HCT116 (cell line): ENCODE measurements at regions not wholly inside any gene's neighbourhood (a gene's known extent, or its start where the extent isn't known, plus 50 kb on each side); places are given as distances from the start of the nearest gene placed in this dataset.

Experiments
- ATAC-seq: fragments of 200-7000 bp; cut with Tn5 transposase; 2 replicates; pipeline ENCODE4 v1.9.1; 2020; ENCODE audit warnings: mild to moderate bottlenecking, moderate library complexity
- BruUV-seq: library from RNA; stranded (reverse); fragments of 400-500 nt; replicated peaks from 2 replicates; lab custom pipeline; 2021; lab: Mats Ljungman, UMichigan
- CTCF ChIA-PET: fragments of 300-600 bp; sonication (Branson Sonifier 250); formaldehyde crosslinking; loops from one replicate; lab custom pipeline; 2021; ENCODE audit warnings: antibody characterized with exemption; lab: Charles Lee
- POLR2A ChIA-PET: fragments of 300-600, 350-600 bp; sonication (Branson Sonifier 250); formaldehyde crosslinking; loops from one replicate; lab custom pipeline; 2021; ENCODE audit warnings: antibody characterized with exemption; lab: Charles Lee
- RAD21 ChIA-PET, 2 experiments: fragments of 300-600 bp; sonication (Branson Sonifier 250); formaldehyde crosslinking; loops; one replicate each; lab custom pipeline; 2023; ENCODE audit warnings: low total read pairs in 2 of 2; ENCODE audit not compliant: uncharacterized antibody in 2 of 2, unreplicated experiment in 2 of 2, low non-redundant PET in 1 of 2; lab: Charles Lee
- DNase-seq: peaks from one replicate; pipeline ENCODE4 v3.0.0-alpha.2; 2010; ENCODE audit warnings: low read depth, low spot score
- H2AFZ ChIP-seq: fragments of 200-600 bp; shearing (Covaris generic), sonication (generic); 2 replicates; pipeline ENCODE4 v1.6.1; 2017; ENCODE audit warnings: low read depth, mixed run types, mixed read lengths, antibody characterized with exemption, low read length; ENCODE audit not compliant: poor library complexity, severe bottlenecking
- H3K27ac ChIP-seq: 2 replicates; pipeline ENCODE4 v1.5.1; 2012; ENCODE audit warnings: low read depth, low read length
- H3K27me3 ChIP-seq: fragments of 200-600 bp; sonication (generic); 2 replicates; pipeline ENCODE4 v1.6.1; 2016; ENCODE audit warnings: mixed run types, low read length, mixed read lengths; ENCODE audit not compliant: insufficient read depth
- H3K36me3 ChIP-seq, 2 experiments: fragments of 200-500 bp in 1 of 2; fragments of 200-600 bp in 1 of 2; sonication (Bioruptor generic) in 1 of 2; sonication (generic) in 1 of 2; 2 replicates each; pipeline versions ENCODE4 v1.5.1 to v1.6.1; 2014 to 2016; ENCODE audit warnings: low read length in 2 of 2, inconsistent platforms in 1 of 2, mixed read lengths in 1 of 2, mixed run types in 1 of 2; ENCODE audit not compliant: insufficient read depth in 2 of 2, control insufficient read depth in 1 of 2
- H3K4me1 ChIP-seq, 2 experiments: fragments of 200-600 bp in 1 of 2; sonication (generic) in 1 of 2; 2 replicates each; pipeline versions ENCODE4 v1.5.1 to v1.6.1; 2012 to 2017; ENCODE audit warnings: low read length in 2 of 2, inconsistent platforms in 1 of 2, mild to moderate bottlenecking in 1 of 2, mixed read lengths in 1 of 2, mixed run types in 1 of 2, moderate library complexity in 1 of 2; ENCODE audit not compliant: insufficient read depth in 2 of 2, control insufficient read depth in 1 of 2
- H3K4me2 ChIP-seq: fragments of 200-600 bp; sonication (generic); 2 replicates; pipeline ENCODE4 v1.6.1; 2017; ENCODE audit warnings: mixed run types, low read length, mixed read lengths
- H3K4me3 ChIP-seq, 2 experiments: fragments of 200-600 bp in 1 of 2; sonication (generic) in 1 of 2; replicated peaks in 1 of 2; 2 replicates each; pipeline ENCODE4 v1.5.1; 2011 to 2016; ENCODE audit warnings: low read length in 2 of 2, control low read depth in 1 of 2, low read depth in 1 of 2, mild to moderate bottlenecking in 1 of 2, mixed read lengths in 1 of 2, mixed run types in 1 of 2
- H3K79me2 ChIP-seq: fragments of 200-600 bp; sonication (generic); 2 replicates; pipeline ENCODE4 v1.6.1; 2017; ENCODE audit warnings: mild to moderate bottlenecking, mixed run types, low read length, moderate library complexity, mixed read lengths; ENCODE audit not compliant: insufficient read depth
- H3K9ac ChIP-seq: fragments of 200-600 bp; sonication (generic); 2 replicates; pipeline ENCODE4 v1.6.1; 2016; ENCODE audit warnings: low read length, mixed read lengths
- H3K9me2 ChIP-seq: fragments of 200-600 bp; sonication (generic), shearing (Covaris generic); 2 replicates; pipeline ENCODE4 v1.6.1; 2017; ENCODE audit warnings: mixed run types, mild to moderate bottlenecking, moderate library complexity; ENCODE audit not compliant: insufficient read depth
- H3K9me3 ChIP-seq, 2 experiments: fragments of 200-500 bp in 1 of 2; fragments of 200-600 bp in 1 of 2; sonication (Bioruptor generic) in 1 of 2; sonication (generic) in 1 of 2; 2 replicates each; pipeline ENCODE4 v1.6.1; 2014 to 2017; ENCODE audit warnings: low read length in 2 of 2, mixed read lengths in 2 of 2, inconsistent platforms in 1 of 2, low read depth in 1 of 2, mild to moderate bottlenecking in 1 of 2, mixed run types in 1 of 2, moderate library complexity in 1 of 2; ENCODE audit not compliant: control insufficient read depth in 1 of 2, insufficient read depth in 1 of 2
- H4K20me1 ChIP-seq: fragments of 200-600 bp; sonication (generic), shearing (Covaris generic); 2 replicates; pipeline ENCODE4 v1.6.1; 2017; ENCODE audit warnings: mixed run types, mild to moderate bottlenecking, moderate library complexity; ENCODE audit not compliant: insufficient read depth
- CTCF ChIP-seq, 3 experiments: fragments of 200-600 bp in 1 of 3; sonication (generic) in 1 of 3; IDR thresholded peaks in 2 of 3; conservative IDR thresholded peaks in 1 of 3; 2 replicates each; pipeline ENCODE4 v1.5.1; 2012 to 2017; ENCODE audit warnings: low read depth in 2 of 3, low read length in 2 of 3, antibody characterized with exemption in 1 of 3, borderline replicate concordance in 1 of 3, control low read depth in 1 of 3, mild to moderate bottlenecking in 1 of 3, mixed read lengths in 1 of 3, mixed run types in 1 of 3, moderate library complexity in 1 of 3; ENCODE audit not compliant: insufficient read depth in 1 of 3
- EZH2 ChIP-seq: fragments of 200-600 bp; sonication (generic); IDR thresholded peaks from 2 replicates; pipeline ENCODE4 v1.6.1; 2017; ENCODE audit warnings: antibody characterized with exemption, mixed run types
- FOSL1 ChIP-seq: IDR thresholded peaks from 2 replicates; pipeline ENCODE4 v1.6.1; 2012; ENCODE audit warnings: low read depth
- POLR2A ChIP-seq: IDR thresholded peaks from 2 replicates; pipeline ENCODE4 v1.7.0; 2011; ENCODE audit warnings: borderline replicate concordance; ENCODE audit not compliant: insufficient read depth, insufficient read length; ENCODE audit errors: extremely low read depth
- SRF ChIP-seq: IDR thresholded peaks from 2 replicates; pipeline ENCODE4 v1.6.1; 2012; ENCODE audit warnings: low read depth
- YY1 ChIP-seq: IDR thresholded peaks from 2 replicates; pipeline ENCODE4 v1.6.1; 2011; ENCODE audit warnings: low read length, low read depth, moderate library complexity, mild to moderate bottlenecking; ENCODE audit not compliant: insufficient replicate concordance; ENCODE audit errors: extremely low read depth
- intact Hi-C: fragments of 100-400 bp; cut with micrococcal nuclease; formaldehyde crosslinking; loops from 2 replicates; pipeline ENCODE4 v1.10.0; 2022
- TF ChIP-seq, protein P1 (sequence below): IDR thresholded peaks from 2 replicates; pipeline ENCODE4 v1.6.1; 2012
- TF ChIP-seq, protein P2 (sequence below): IDR thresholded peaks from 2 replicates; pipeline ENCODE4 v1.6.1; 2012; ENCODE audit warnings: low read depth

GRCh38 chr7:52247518-52247917, 787.9 kb upstream of the POM121L12 start:
- ATAC-seq, result no peak
- RAD21 ChIA-PET, result no interaction called here
- H3K4me2 ChIP-seq, result no peak overlapping the region
- no peaks in the 10 kb centered on the region for H3K27me3 ChIP-seq
- H3K4me3 ChIP-seq, result no peak overlapping the region
- POLR2A ChIA-PET, result no interaction called here
- intact Hi-C loops, result no loop called here
- no peak for DNase-seq
- no peaks in the 10 kb centered on the region for H4K20me1 ChIP-seq
- no peak overlapping the region for H3K27ac ChIP-seq
- H2AFZ ChIP-seq, result no peak overlapping the region
- no peak overlapping the region for H3K9ac ChIP-seq
- H3K9me2 ChIP-seq, result no peaks in the 10 kb centered on the region
- H3K79me2 ChIP-seq, result no peaks in the 10 kb centered on the region
- no TSS peak for BruUV-seq
- no peaks in the 10 kb centered on the region for H3K4me1 ChIP-seq
- no peaks in the 10 kb centered on the region for H3K36me3 ChIP-seq
- CTCF ChIA-PET, result no interaction called here
- peaks cover 13 to 14% of the 10 kb centered on the region in 2 experiments; a peak in 2 of 4 replicates for H3K9me3 ChIP-seq
- TF ChIP-seq, protein P1, sequence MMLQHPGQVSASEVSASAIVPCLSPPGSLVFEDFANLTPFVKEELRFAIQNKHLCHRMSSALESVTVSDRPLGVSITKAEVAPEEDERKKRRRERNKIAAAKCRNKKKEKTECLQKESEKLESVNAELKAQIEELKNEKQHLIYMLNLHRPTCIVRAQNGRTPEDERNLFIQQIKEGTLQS, result no peak
- no peak for TF ChIP-seq CTCF (IDR thresholded peaks at IDR 0.05 in 2 of 3, conservative IDR thresholded peaks at IDR 0.05 in 1 of 3; ENCODE audit: borderline replicate concordance in 1 of 3, insufficient read depth in 1 of 3, low read depth in 2 of 3, low read length in 2 of 3)
- TF ChIP-seq POLR2A, result no peak
- no peak for TF ChIP-seq YY1
- TF ChIP-seq SRF, result no peak
- TF ChIP-seq EZH2, result no peak
- TF ChIP-seq, protein P2, sequence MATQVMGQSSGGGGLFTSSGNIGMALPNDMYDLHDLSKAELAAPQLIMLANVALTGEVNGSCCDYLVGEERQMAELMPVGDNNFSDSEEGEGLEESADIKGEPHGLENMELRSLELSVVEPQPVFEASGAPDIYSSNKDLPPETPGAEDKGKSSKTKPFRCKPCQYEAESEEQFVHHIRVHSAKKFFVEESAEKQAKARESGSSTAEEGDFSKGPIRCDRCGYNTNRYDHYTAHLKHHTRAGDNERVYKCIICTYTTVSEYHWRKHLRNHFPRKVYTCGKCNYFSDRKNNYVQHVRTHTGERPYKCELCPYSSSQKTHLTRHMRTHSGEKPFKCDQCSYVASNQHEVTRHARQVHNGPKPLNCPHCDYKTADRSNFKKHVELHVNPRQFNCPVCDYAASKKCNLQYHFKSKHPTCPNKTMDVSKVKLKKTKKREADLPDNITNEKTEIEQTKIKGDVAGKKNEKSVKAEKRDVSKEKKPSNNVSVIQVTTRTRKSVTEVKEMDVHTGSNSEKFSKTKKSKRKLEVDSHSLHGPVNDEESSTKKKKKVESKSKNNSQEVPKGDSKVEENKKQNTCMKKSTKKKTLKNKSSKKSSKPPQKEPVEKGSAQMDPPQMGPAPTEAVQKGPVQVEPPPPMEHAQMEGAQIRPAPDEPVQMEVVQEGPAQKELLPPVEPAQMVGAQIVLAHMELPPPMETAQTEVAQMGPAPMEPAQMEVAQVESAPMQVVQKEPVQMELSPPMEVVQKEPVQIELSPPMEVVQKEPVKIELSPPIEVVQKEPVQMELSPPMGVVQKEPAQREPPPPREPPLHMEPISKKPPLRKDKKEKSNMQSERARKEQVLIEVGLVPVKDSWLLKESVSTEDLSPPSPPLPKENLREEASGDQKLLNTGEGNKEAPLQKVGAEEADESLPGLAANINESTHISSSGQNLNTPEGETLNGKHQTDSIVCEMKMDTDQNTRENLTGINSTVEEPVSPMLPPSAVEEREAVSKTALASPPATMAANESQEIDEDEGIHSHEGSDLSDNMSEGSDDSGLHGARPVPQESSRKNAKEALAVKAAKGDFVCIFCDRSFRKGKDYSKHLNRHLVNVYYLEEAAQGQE, result no peak
- no peak for TF ChIP-seq FOSL1
